Mesenchymal stem cell (in vitro differentiated cells and primary cell): ENCODE measurements at regions not wholly inside any gene's neighbourhood (a gene's known extent, or its start where the extent isn't known, plus 50 kb on each side); places are given as distances from the start of the nearest gene placed in this dataset.

Experiments
- DNase-seq: peaks from one replicate; pipeline ENCODE4 v3.0.0-alpha.2; 2013
- H2AFZ ChIP-seq: one replicate; pipeline ENCODE4 v1.6.1; 2013; ENCODE audit warnings: low read depth, mild to moderate bottlenecking, control low read depth, inconsistent platforms, low read length, moderate library complexity
- H2AK5ac ChIP-seq: 2 replicates; pipeline ENCODE4 v1.6.1; 2013; ENCODE audit warnings: low read length, moderate library complexity, mild to moderate bottlenecking, inconsistent platforms; ENCODE audit not compliant: severe bottlenecking
- H2BK120ac ChIP-seq: one replicate; pipeline ENCODE4 v1.6.1; 2013; ENCODE audit warnings: low read depth, mild to moderate bottlenecking, inconsistent platforms, low read length, moderate library complexity
- H2BK12ac ChIP-seq, 2 experiments: one replicate each; pipeline ENCODE4 v1.6.1; 2013; ENCODE audit warnings: inconsistent platforms in 2 of 2, low read length in 2 of 2, mild to moderate bottlenecking in 2 of 2, moderate library complexity in 2 of 2, control low read depth in 1 of 2
- H2BK15ac ChIP-seq: one replicate; pipeline ENCODE4 v1.6.1; 2013; ENCODE audit warnings: mild to moderate bottlenecking, low read depth, inconsistent platforms; ENCODE audit not compliant: poor library complexity, severe bottlenecking
- H2BK5ac ChIP-seq: 2 replicates; pipeline ENCODE4 v1.6.1; 2013; ENCODE audit warnings: low read depth, mild to moderate bottlenecking, low read length, control low read depth, inconsistent platforms; ENCODE audit not compliant: poor library complexity, severe bottlenecking
- H3K14ac ChIP-seq, 2 experiments: one replicate each; pipeline ENCODE4 v1.6.1; 2013; ENCODE audit warnings: inconsistent platforms in 2 of 2, low read length in 2 of 2, control low read depth in 1 of 2, mild to moderate bottlenecking in 1 of 2, moderate library complexity in 1 of 2
- H3K18ac ChIP-seq, 2 experiments: one replicate each; pipeline ENCODE4 v1.6.1; 2013; ENCODE audit warnings: inconsistent platforms in 2 of 2, low read length in 2 of 2, control low read depth in 1 of 2, low read depth in 1 of 2, mild to moderate bottlenecking in 1 of 2
- H3K23ac ChIP-seq, 2 experiments: one replicate each; pipeline ENCODE4 v1.6.1; 2013; ENCODE audit warnings: inconsistent platforms in 2 of 2, low read length in 2 of 2, mild to moderate bottlenecking in 2 of 2, moderate library complexity in 2 of 2, control low read depth in 1 of 2
- H3K27ac ChIP-seq: 2 replicates; pipeline ENCODE4 v1.5.1; 2013; ENCODE audit warnings: mild to moderate bottlenecking, moderate library complexity, low read length, control low read depth, inconsistent platforms; ENCODE audit not compliant: poor library complexity, severe bottlenecking
- H3K27me3 ChIP-seq, 2 experiments: 2 replicates each; pipeline versions ENCODE4 v1.6.1 to v1.7.0; 2013; ENCODE audit warnings: low read length in 2 of 2, mild to moderate bottlenecking in 2 of 2, moderate library complexity in 2 of 2, control low read depth in 1 of 2, inconsistent platforms in 1 of 2; ENCODE audit not compliant: control insufficient read depth in 1 of 2, insufficient read depth in 1 of 2
- H3K36me3 ChIP-seq, 2 experiments: 2 replicates each; pipeline versions ENCODE4 v1.6.1 to v1.7.0; 2013; ENCODE audit warnings: low read length in 2 of 2, control low read depth in 1 of 2, inconsistent platforms in 1 of 2, low read depth in 1 of 2, mild to moderate bottlenecking in 1 of 2; ENCODE audit not compliant: insufficient read depth in 2 of 2, control insufficient read depth in 1 of 2
- H3K4ac ChIP-seq, 2 experiments: one replicate each; pipeline ENCODE4 v1.6.1; 2013; ENCODE audit warnings: inconsistent platforms in 2 of 2, low read length in 2 of 2, mild to moderate bottlenecking in 2 of 2, moderate library complexity in 2 of 2, control low read depth in 1 of 2, low read depth in 1 of 2
- H3K4me1 ChIP-seq: 2 replicates; pipeline ENCODE4 v1.6.1; 2013; ENCODE audit warnings: low read depth, low read length, control low read depth; ENCODE audit not compliant: control insufficient read depth, insufficient read depth
- H3K4me2 ChIP-seq: 2 replicates; pipeline ENCODE4 v1.6.1; 2013; ENCODE audit warnings: low read length, mild to moderate bottlenecking, inconsistent platforms; ENCODE audit not compliant: poor library complexity, severe bottlenecking
- H3K4me3 ChIP-seq, 2 experiments: 2 replicates each; pipeline versions ENCODE4 v1.5.1 to v1.7.0; 2013; ENCODE audit warnings: low read length in 2 of 2, mild to moderate bottlenecking in 2 of 2, control low read depth in 1 of 2, low read depth in 1 of 2; ENCODE audit not compliant: insufficient read depth in 1 of 2
- H3K79me1 ChIP-seq: replicated peaks from 2 replicates; pipeline ENCODE4 v1.6.1; 2013; ENCODE audit warnings: mild to moderate bottlenecking, control low read depth, low read length, inconsistent platforms; ENCODE audit not compliant: poor library complexity, severe bottlenecking
- H3K9ac ChIP-seq: 2 replicates; pipeline ENCODE4 v1.7.0; 2013; ENCODE audit warnings: mild to moderate bottlenecking, low read length, moderate library complexity
- H3K9me3 ChIP-seq: 2 replicates; pipeline ENCODE4 v1.7.0; 2013; ENCODE audit warnings: mild to moderate bottlenecking, low read length; ENCODE audit not compliant: control insufficient read depth
- H4K8ac ChIP-seq: one replicate; pipeline ENCODE4 v1.6.1; 2013; ENCODE audit warnings: inconsistent platforms, mild to moderate bottlenecking, low read length, moderate library complexity
- H4K91ac ChIP-seq: one replicate; pipeline ENCODE4 v1.6.1; 2013; ENCODE audit warnings: mild to moderate bottlenecking, low read length, inconsistent platforms
- WGBS: methylation state at CpG from one replicate; pipeline ENCODE4 v1.1.7; 2013; ENCODE audit warnings: mixed read lengths; 5-methylcytosine and 5-hydroxymethylcytosine counted together

- Histone ChIP-seq H3K27ac (no peak overlapping the region), H3K27me3 (peaks cover 0 to 8% of the 10 kb centered on the region in 2 experiments), H2AFZ (no peak overlapping the region), H4K8ac (no peak overlapping the region), H3K9me3 (peaks cover 8% of the 10 kb centered on the region), H4K91ac (no peak overlapping the region), H3K18ac (no peak overlapping the region), H3K4me3 (no peak overlapping the region), H3K23ac (no peak overlapping the region), H3K4me1 (peaks cover 5% of the 10 kb centered on the region), H3K14ac (no peak overlapping the region), H3K79me1 (no peaks in the 10 kb centered on the region), H3K4me2 (no peak overlapping the region), H2AK5ac (no peak overlapping the region), H2BK120ac (no peak overlapping the region), H3K9ac (no peak overlapping the region), H2BK12ac (no peak overlapping the region), H3K36me3 (no peaks in the 10 kb centered on the region), H2BK15ac (no peak overlapping the region), H2BK5ac (no peak overlapping the region), H3K4ac (no peak overlapping the region)
- no peak for DNase-seq
- 88% methylated on average over 1 of the region's 1 CpG for WGBS
These were observed 70.0 kb upstream of the MSX1 start for GRCh38 chr4:4789462-4789861.

- no peaks in the 10 kb centered on the region for H3K36me3 ChIP-seq
These were observed 70.9 kb upstream of the MSX1 start for GRCh38 chr4:4788573-4788972.

GRCh38 chr4:4787421-4787820, 72.0 kb upstream of the MSX1 start:
- H3K23ac ChIP-seq, result no peak overlapping the region
- H3K36me3 ChIP-seq, result no peaks in the 10 kb centered on the region
- no peak overlapping the region for H2BK5ac ChIP-seq
- peaks cover 8% of the 10 kb centered on the region for H3K9me3 ChIP-seq
- no peak overlapping the region for H3K27ac ChIP-seq
- H3K4me1 ChIP-seq, result peaks cover 5% of the 10 kb centered on the region
- no peak overlapping the region for H4K91ac ChIP-seq
- H2BK15ac ChIP-seq, result no peak overlapping the region
- no peak overlapping the region for H3K4me3 ChIP-seq
- no peak overlapping the region for H2AFZ ChIP-seq
- H3K4me2 ChIP-seq, result no peak overlapping the region
- H2AK5ac ChIP-seq, result no peak overlapping the region
- H3K14ac ChIP-seq, result no peak overlapping the region
- DNase-seq, result no peak
- WGBS, result 100% methylated on average over 3 of the region's 3 CpGs
- no peaks in the 10 kb centered on the region for H3K79me1 ChIP-seq
- H4K8ac ChIP-seq, result no peak overlapping the region
- H2BK120ac ChIP-seq, result no peak overlapping the region
- no peak overlapping the region for H3K9ac ChIP-seq
- H3K4ac ChIP-seq, result no peak overlapping the region
- H2BK12ac ChIP-seq, result no peak overlapping the region
- H3K18ac ChIP-seq, result no peak overlapping the region
- peaks cover 0 to 8% of the 10 kb centered on the region in 2 experiments for H3K27me3 ChIP-seq

More at GRCh38 chr4:4788573-4788972, 70.9 kb upstream of the MSX1 start:
- Histone ChIP-seq H3K4me3 (no peak overlapping the region), H3K4ac (no peak overlapping the region), H2BK15ac (no peak overlapping the region), H2BK120ac (no peak overlapping the region), H3K79me1 (no peaks in the 10 kb centered on the region), H3K14ac (no peak overlapping the region), H3K9ac (no peak overlapping the region), H2AK5ac (no peak overlapping the region), H3K18ac (no peak overlapping the region), H3K23ac (no peak overlapping the region), H3K9me3 (peaks cover 8% of the 10 kb centered on the region), H2BK5ac (no peak overlapping the region), H3K27ac (no peak overlapping the region), H3K4me2 (no peak overlapping the region), H3K27me3 (peaks cover 0 to 8% of the 10 kb centered on the region in 2 experiments), H4K8ac (no peak overlapping the region), H4K91ac (no peak overlapping the region), H2BK12ac (no peak overlapping the region), H2AFZ (no peak overlapping the region), H3K4me1 (peaks cover 5% of the 10 kb centered on the region)
- DNase-seq, result no peak

GRCh38 chr4:4784379-4784778, 75.1 kb upstream of the MSX1 start:
- peaks cover 8% of the 10 kb centered on the region for H3K9me3 ChIP-seq
- H2AFZ ChIP-seq, result no peak overlapping the region
- H2BK15ac ChIP-seq, result no peak overlapping the region
- 63% methylated on average over 5 of the region's 5 CpGs for WGBS
- H3K23ac ChIP-seq, result no peak overlapping the region
- no peak overlapping the region for H2BK120ac ChIP-seq
- no peak overlapping the region for H4K8ac ChIP-seq
- H3K4me2 ChIP-seq, result no peak overlapping the region
- no peak overlapping the region for H4K91ac ChIP-seq
- H3K79me1 ChIP-seq, result no peaks in the 10 kb centered on the region
- peaks cover 0 to 10% of the 10 kb centered on the region in 2 experiments for H3K27me3 ChIP-seq
- no peak overlapping the region for H3K9ac ChIP-seq
- H2BK5ac ChIP-seq, result no peak overlapping the region
- H2AK5ac ChIP-seq, result no peak overlapping the region
- H3K27ac ChIP-seq, result no peak overlapping the region
- no peak overlapping the region for H3K4ac ChIP-seq
- H3K4me3 ChIP-seq, result no peak overlapping the region
- no peaks in the 10 kb centered on the region for H3K36me3 ChIP-seq
- H3K4me1 ChIP-seq, result no peaks in the 10 kb centered on the region
- H3K18ac ChIP-seq, result no peak overlapping the region
- no peak overlapping the region for H2BK12ac ChIP-seq
- H3K14ac ChIP-seq, result no peak overlapping the region
- no peak for DNase-seq
